GM12892 (cell line): ENCODE measurements at regions not wholly inside any gene's neighbourhood (a gene's known extent, or its start where the extent isn't known, plus 50 kb on each side); places are given as distances from the start of the nearest gene placed in this dataset.

Experiments
- DNase-seq: peaks from one replicate; pipeline ENCODE4 v3.0.0; 2011; ENCODE audit not compliant: insufficient read length
- FAIRE-seq: peaks from 2 replicates; lab custom pipeline; 2011; peaks lifted over from hg19 to GRCh38; lab: Jason Lieb, UNC
- POLR2A ChIP-seq: IDR thresholded peaks from 2 replicates; pipeline ENCODE4 v1.6.1; 2011; ENCODE audit warnings: low read depth, low read length, control low read depth
- POLR2AphosphoS5 ChIP-seq: IDR thresholded peaks from 2 replicates; pipeline ENCODE4 v1.6.1; 2011; ENCODE audit warnings: low read depth, low read length, control low read depth
- TAF1 ChIP-seq: IDR thresholded peaks from 2 replicates; pipeline ENCODE4 v1.6.1; 2011; ENCODE audit warnings: low read depth, mild to moderate bottlenecking, control low read depth, low read length, borderline replicate concordance

GRCh38 chr22:27267145-27267544, 534.4 kb downstream of the MN1 start:
- no peak for FAIRE-seq
- TF ChIP-seq POLR2A, result no peak
- no peak for TF ChIP-seq POLR2AphosphoS5
- no peak for TF ChIP-seq TAF1
- no peak for DNase-seq

DNA sequence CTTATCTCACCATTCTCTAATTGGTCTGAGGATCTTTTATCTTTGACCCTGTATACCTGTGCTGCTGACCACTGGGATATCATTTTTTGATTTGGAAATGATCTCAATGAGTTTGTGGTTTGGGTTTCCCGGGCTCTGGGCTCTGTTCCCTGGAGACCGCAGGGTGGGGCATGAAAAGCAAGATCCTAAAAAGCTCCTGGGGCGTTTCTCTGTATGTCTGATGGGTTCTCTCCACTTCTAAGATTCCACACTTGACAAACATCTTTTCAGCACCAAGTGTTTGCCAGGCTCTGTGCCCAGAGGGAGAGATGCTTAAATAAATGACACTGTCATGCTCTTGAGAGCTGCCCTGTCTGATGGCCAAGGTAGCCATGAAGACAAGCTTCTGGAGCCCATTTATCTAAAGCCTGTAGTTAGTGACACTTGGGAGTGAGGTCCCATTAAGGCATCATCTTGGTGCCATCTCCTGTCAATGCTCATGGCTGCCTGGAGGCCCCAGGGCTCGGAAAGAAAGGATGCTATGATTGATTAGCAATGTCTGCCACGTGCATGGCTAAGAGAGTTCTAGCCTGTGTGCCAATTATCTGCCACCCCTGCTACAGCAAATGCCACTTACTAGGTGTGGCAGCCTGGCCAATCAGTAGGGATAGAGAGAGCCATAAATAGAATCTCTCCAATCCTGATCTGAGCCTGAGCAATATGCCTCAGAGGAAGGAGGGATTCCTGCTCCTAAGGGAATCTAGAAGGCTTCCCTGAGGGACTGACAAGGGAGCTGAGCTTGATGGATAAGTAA, 531.6 kb downstream of the MN1 start:
- TF ChIP-seq POLR2A (no peak), TAF1 (no peak), POLR2AphosphoS5 (no peak)
- FAIRE-seq (no peak), DNase-seq (no peak)

DNA sequence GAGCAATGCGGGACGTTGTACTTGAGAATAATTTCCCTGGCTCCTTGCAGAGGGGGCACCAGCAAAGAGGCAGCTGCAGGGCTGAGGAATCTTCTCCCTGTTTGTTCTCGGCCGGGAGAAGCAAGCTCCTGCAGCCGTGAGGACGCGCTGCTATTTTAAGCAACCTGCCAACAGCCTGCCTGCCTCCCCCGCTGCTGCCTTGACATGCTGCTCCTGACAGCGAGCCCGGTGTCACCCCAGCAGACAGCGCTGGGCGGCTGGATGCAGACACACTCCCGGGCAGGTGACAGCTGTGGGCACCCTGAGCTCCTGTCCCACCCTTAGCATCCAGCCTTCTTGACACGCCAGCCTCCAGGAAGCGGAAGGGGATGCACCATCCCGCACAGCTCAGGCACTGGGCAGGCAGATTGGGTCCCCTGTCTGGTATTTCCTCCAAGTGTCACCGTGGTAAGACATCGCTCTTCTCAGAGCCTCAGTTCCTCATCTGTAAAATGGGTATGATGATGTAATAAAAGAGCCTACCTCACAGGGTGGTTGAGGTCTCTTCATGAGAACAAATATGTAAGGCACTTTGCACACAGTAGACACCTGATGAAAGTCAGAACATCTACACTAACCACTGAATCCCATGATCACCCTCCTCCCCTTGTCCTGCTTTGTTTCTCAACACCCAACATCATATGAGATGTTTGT, 530.6 kb downstream of the MN1 start:
- no peak for DNase-seq

GRCh38 chr22:27273436-27273835, 528.1 kb downstream of the MN1 start:
- no peak for DNase-seq
- no peak for TF ChIP-seq TAF1
- TF ChIP-seq POLR2A, result no peak
- no peak for FAIRE-seq

More for the DNA sequence above, 530.6 kb downstream of the MN1 start:
- TF ChIP-seq TAF1 (no peak), POLR2A (no peak), POLR2AphosphoS5 (no peak)
- no peak for FAIRE-seq

DNA sequence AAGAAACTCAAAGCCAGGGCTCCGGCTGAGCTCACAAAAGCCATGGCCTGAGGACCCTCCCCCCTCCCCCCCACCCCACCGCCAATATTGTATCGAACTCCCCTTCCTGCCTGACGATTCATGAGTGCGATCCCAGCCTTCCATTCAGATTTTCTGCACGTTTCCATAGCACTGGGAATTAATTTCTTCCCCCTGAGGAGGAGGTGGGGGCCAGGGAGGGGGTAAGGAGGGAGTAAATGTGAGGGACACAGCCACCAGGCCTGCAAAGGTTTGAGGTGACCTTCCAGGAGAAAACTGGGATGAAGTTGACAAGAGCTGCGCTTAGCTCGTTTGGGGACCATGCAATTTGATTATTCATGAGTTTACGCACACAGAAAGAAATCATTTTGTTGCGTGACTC, 527.7 kb downstream of the MN1 start:
- TF ChIP-seq TAF1 (no peak), POLR2AphosphoS5 (no peak), POLR2A (no peak)
- DNase-seq (no peak), FAIRE-seq (no peak)

DNA sequence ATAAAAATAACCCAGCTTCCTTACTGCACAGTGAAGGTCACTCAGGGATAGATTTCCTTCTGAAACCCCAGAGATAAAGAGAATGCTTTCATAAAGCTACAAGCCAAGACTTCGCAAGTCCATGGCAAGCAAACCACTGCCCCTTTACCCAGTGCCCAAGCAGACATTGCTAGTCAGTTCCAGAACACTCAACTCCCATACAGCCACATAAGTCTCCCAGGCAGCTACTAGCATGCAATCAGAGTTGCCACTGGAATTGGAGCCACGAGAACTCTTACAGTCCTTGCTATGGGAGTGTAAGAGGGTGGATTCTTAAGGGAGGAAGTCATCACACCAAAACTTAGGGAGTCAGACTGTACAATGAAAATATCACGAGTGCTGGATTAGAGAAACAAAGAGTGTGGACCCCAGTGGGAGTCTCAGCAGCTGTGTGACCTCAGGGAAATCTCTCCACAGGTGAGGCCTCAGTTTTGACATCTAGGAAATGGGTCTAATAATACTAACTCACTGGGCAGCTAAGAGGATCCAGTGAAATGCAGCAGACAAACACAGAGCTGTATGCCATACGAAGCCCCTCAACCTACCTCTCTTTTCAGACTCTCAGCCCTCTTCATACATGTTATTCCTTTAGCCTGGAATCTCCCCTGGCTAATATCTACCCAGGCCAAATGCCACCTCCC, 526.6 kb downstream of the MN1 start:
- TF ChIP-seq POLR2A, result no peak
- TF ChIP-seq POLR2AphosphoS5, result no peak
- no peak for TF ChIP-seq TAF1
- FAIRE-seq (no peak), DNase-seq (no peak)

- DNase-seq, result no peak
- no peak for FAIRE-seq
- no peak for TF ChIP-seq TAF1
- no peak for TF ChIP-seq POLR2AphosphoS5
- no peak for TF ChIP-seq POLR2A
Observed at GRCh38 chr22:27278946-27279345, 522.6 kb downstream of the MN1 start.

DNA sequence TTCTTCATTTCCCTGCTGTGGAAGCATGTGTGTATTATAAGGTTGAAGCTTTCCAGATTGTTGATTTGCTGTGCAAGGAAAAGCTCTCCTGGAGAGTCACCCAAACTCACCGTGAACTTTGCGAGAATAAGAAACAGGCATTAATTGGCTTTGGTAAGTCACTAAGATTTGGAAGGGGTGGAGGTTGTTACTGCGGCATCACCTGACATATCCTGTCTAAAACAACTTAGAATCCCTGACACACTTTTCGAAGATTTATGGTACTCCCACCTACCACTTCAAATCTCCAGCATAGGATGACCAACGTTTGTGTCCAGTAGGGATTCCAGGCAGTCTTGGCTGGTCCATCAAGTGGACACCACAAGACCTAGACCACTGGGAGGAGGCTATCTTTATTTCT, 518.3 kb downstream of the MN1 start:
- DNase-seq (no peak), FAIRE-seq (no peak)
- no peak for TF ChIP-seq POLR2A
- no peak for TF ChIP-seq TAF1

DNA sequence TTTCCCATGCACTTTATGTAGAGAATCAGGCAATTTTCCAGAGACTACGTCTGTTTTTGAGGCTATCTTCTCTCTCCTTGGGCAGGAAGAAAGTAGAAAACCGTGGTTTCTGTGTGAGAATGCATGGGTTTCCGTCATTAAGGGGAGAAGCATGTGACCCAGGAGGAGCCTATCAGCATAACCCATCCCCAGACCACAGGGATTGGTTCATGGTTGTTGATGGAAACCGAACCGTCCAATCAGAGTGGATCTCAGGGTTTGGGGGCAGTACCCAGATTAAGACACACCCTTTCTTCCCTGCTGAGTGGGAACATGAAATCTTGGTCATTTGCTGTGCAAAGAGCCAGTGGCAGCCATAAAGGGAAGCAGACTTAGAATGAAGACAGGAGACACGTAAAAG, 517.8 kb downstream of the MN1 start:
- DNase-seq (no peak), FAIRE-seq (no peak)
- TF ChIP-seq POLR2AphosphoS5 (no peak), POLR2A (no peak), TAF1 (no peak)

DNA sequence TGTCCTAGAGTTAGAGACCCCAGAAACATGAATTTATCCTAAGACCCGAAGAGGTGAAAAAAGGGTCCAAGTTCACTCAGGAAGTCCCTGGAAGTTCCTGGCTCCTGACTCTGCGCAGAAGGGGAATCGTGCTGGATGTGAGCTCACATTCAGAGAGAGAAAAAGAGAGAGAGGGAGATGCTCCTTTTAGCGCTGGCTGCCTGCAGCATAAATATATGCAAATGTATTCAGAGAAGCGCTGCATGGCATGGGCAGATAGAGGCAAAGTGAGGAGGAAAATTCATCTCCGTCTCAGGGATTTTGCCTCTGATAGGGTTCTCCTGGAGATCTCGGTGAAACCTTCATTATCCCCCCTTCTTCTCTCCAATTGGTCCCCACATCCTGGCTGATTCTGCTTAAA, 517.2 kb downstream of the MN1 start:
- TF ChIP-seq POLR2A (no peak), TAF1 (no peak), POLR2AphosphoS5 (no peak)
- no peak for DNase-seq
- no peak for FAIRE-seq

- FAIRE-seq (no peak), DNase-seq (no peak)
- TF ChIP-seq TAF1 (no peak), POLR2A (no peak), POLR2AphosphoS5 (no peak)
Observed at GRCh38 chr22:27286711-27287110, 514.8 kb downstream of the MN1 start.
